SKM-1 treated with dmso at 0.1 percent for 144 hours (cell line): ENCODE measurements at regions not wholly inside any gene's neighbourhood (a gene's known extent, or its start where the extent isn't known, plus 50 kb on each side); places are given as distances from the start of the nearest gene placed in this dataset.
"Not testable (repeated sequence)": the region's sequence is repeated elsewhere in the genome, so short reads cannot be mapped to it uniquely, and the experiment has no call there.

ENCODE experiments used
- DNase-seq: peaks from one replicate; lab custom pipeline; 2025; ENCODE audit not compliant: unreplicated experiment; lab: John Stamatoyannopoulos, UW

GRCh38 chr12:102344691-102345090 lies 135.7 kb downstream of the IGF1 start:
- no peak for DNase-seq

- no peak for DNase-seq
Measured at GRCh38 chr12:102343361-102344121, 136.8 kb downstream of the IGF1 start.

GRCh38 chr12:102342281-102343006 lies 137.9 kb downstream of the IGF1 start:
- no peak for DNase-seq

GRCh38 chr12:102334765-102335164 lies 137.1 kb upstream of the PMCH start:
- no peak for DNase-seq

- DNase-seq = no peak
Measured at GRCh38 chr12:102331419-102331818, 133.8 kb upstream of the PMCH start.

GRCh38 chr12:102329883-102330282 lies 132.2 kb upstream of the PMCH start:
- DNase-seq = no peak

GRCh38 chr12:102326982-102327381 lies 129.3 kb upstream of the PMCH start:
- DNase-seq = no peak

- DNase-seq = not testable (repeated sequence)
Measured at GRCh38 chr12:102325108-102325507, 127.5 kb upstream of the PMCH start.

GRCh38 chr12:102323799-102324198 lies 126.2 kb upstream of the PMCH start:
- DNase-seq = no peak

GRCh38 chr12:102322254-102322653 lies 124.6 kb upstream of the PMCH start:
- DNase-seq = no peak

- no peak for DNase-seq
Measured at GRCh38 chr12:102321305-102322082, 123.9 kb upstream of the PMCH start.

- DNase-seq = no peak
Measured at GRCh38 chr12:102317155-102317554, 119.5 kb upstream of the PMCH start.

GRCh38 chr12:102316723-102317122 lies 119.1 kb upstream of the PMCH start:
- DNase-seq = no peak

GRCh38 chr12:102314821-102315220 lies 117.2 kb upstream of the PMCH start:
- DNase-seq = no peak

- DNase-seq = not testable (repeated sequence)
Measured at GRCh38 chr12:102313116-102313971, 115.7 kb upstream of the PMCH start.

GRCh38 chr12:102305486-102305885 lies 107.9 kb upstream of the PMCH start:
- DNase-seq = no peak

GRCh38 chr12:102304667-102305066 lies 107.0 kb upstream of the PMCH start:
- DNase-seq = not testable (repeated sequence)

GRCh38 chr12:102302553-102302952 lies 104.9 kb upstream of the PMCH start:
- no peak for DNase-seq

GRCh38 chr12:102301547-102301946 lies 103.9 kb upstream of the PMCH start:
- no peak for DNase-seq

- peak; percentile 40 for DNase-seq
Measured at GRCh38 chr12:102300824-102301461, 103.3 kb upstream of the PMCH start.
